Activated CD8-positive, alpha-beta T cell treated with anti-CD3 and anti-CD28 coated beads for 36 hours (primary cell): ENCODE measurements at regions not wholly inside any gene's neighbourhood (a gene's known extent, or its start where the extent isn't known, plus 50 kb on each side); places are given as distances from the start of the nearest gene placed in this dataset.

Experiments used
- ATAC-seq: fragments of 200-7000 bp; cut with Tn5 transposase; one replicate; pipeline ENCODE4 v1.10.0; 2021; ENCODE audit warnings: mild to moderate bottlenecking, moderate library complexity
- CTCF ChIA-PET: fragments of 350-600 bp; sonication (Branson Sonifier 250); formaldehyde crosslinking; loops from one replicate; lab custom pipeline; 2021; ENCODE audit warnings: antibody characterized with exemption; lab: Charles Lee
- POLR2A ChIA-PET: fragments of 350-600 bp; sonication (Branson Sonifier 250); formaldehyde crosslinking; loops from one replicate; lab custom pipeline; 2021; ENCODE audit warnings: antibody characterized with exemption; lab: Charles Lee
- DNase-seq: peaks from one replicate; pipeline ENCODE4 v3.0.0-alpha.2; 2020
- H3K27ac Mint-ChIP-seq: one replicate; pipeline ENCODE4 v1.8.0; 2021; ENCODE audit warnings: mild to moderate bottlenecking, mixed read lengths
- H3K27me3 Mint-ChIP-seq: one replicate; pipeline ENCODE4 v1.8.0; 2021; ENCODE audit warnings: mixed read lengths
- H3K36me3 Mint-ChIP-seq: one replicate; pipeline ENCODE4 v1.8.0; 2021; ENCODE audit warnings: low read depth, mixed read lengths
- H3K4me1 Mint-ChIP-seq: one replicate; pipeline ENCODE4 v1.8.0; 2021; ENCODE audit warnings: low read depth, mixed read lengths
- H3K4me3 Mint-ChIP-seq: one replicate; pipeline ENCODE4 v1.8.0; 2021; ENCODE audit warnings: mild to moderate bottlenecking, moderate library complexity, mixed read lengths
- H3K9me3 Mint-ChIP-seq: one replicate; pipeline ENCODE4 v1.8.0; 2021; ENCODE audit warnings: mixed read lengths
- intact Hi-C: fragments of 100-400 bp; cut with micrococcal nuclease; formaldehyde crosslinking; loops from one replicate; pipeline ENCODE4 v1.10.0; 2022
- TF ChIP-seq, protein P1 (sequence below): fragments of 200-600 bp; IDR thresholded peaks from one replicate; pipeline ENCODE4 v1.8.0; 2022; ENCODE audit warnings: antibody characterized with exemption, mild to moderate bottlenecking

DNA sequence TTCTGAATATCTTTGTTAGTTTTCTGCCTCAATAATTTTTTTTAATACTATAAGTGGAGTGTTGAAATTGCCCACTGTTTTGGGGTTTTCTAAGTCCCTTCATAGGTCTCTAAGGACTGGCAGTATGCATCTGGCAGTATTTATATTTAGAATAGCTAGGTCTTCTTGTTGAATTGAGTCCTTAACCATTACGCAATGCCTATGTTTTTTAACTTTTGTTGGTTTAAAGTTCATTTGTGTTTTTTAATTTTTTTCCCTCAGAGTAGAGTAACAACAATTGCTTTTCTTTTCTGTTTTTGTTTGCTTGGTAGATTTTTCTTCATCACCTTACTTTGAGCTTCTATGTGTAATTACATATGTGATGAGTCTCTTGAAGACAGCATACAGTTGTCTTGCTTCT is 375.9 kb upstream of the EYS start:
- Mint-ChIP-seq H3K4me1 (no peaks in the 10 kb centered on the region), H3K27me3 (no peaks in the 10 kb centered on the region), H3K36me3 (no peaks in the 10 kb centered on the region), H3K4me3 (no peak overlapping the region), H3K27ac (no peak overlapping the region), H3K9me3 (peaks cover 29% of the 10 kb centered on the region)
- ChIA-PET POLR2A (no interaction called here), CTCF (no interaction called here)
- intact Hi-C loops = no loop called here
- DNase-seq = no peak
- ATAC-seq = no peak
- TF ChIP-seq, protein P1, sequence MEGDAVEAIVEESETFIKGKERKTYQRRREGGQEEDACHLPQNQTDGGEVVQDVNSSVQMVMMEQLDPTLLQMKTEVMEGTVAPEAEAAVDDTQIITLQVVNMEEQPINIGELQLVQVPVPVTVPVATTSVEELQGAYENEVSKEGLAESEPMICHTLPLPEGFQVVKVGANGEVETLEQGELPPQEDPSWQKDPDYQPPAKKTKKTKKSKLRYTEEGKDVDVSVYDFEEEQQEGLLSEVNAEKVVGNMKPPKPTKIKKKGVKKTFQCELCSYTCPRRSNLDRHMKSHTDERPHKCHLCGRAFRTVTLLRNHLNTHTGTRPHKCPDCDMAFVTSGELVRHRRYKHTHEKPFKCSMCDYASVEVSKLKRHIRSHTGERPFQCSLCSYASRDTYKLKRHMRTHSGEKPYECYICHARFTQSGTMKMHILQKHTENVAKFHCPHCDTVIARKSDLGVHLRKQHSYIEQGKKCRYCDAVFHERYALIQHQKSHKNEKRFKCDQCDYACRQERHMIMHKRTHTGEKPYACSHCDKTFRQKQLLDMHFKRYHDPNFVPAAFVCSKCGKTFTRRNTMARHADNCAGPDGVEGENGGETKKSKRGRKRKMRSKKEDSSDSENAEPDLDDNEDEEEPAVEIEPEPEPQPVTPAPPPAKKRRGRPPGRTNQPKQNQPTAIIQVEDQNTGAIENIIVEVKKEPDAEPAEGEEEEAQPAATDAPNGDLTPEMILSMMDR = no peak

DNA sequence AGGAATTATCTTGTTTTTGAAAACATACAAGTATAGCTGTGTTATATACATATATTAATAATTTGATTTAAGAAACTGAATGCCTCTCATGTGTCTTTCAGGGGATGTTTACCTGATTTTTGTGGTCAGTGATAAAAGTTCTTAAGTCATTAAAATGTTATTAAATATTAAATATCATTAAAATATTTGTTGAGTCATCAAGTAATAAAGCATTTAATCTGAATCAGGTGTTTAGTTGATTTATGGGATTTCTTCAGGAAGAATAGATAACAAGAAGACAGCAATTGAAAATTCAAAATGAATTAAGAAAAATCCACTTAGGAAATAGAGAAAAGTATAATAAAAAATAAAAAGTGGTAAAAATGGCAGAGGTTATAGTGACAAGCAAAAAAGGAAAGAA is 361.9 kb upstream of the EYS start:
- no peaks in the 10 kb centered on the region for H3K4me1 Mint-ChIP-seq
- DNase-seq = no peak
- no peak for ATAC-seq
- ChIA-PET CTCF (no interaction called here), POLR2A (no interaction called here)
- H3K36me3 Mint-ChIP-seq = no peaks in the 10 kb centered on the region
- intact Hi-C loops = no loop called here
- H3K27me3 Mint-ChIP-seq = no peaks in the 10 kb centered on the region
- TF ChIP-seq, protein P1 = no peak
- no peak overlapping the region for H3K4me3 Mint-ChIP-seq
- H3K27ac Mint-ChIP-seq = no peak overlapping the region
- peaks cover 11% of the 10 kb centered on the region for H3K9me3 Mint-ChIP-seq

DNA sequence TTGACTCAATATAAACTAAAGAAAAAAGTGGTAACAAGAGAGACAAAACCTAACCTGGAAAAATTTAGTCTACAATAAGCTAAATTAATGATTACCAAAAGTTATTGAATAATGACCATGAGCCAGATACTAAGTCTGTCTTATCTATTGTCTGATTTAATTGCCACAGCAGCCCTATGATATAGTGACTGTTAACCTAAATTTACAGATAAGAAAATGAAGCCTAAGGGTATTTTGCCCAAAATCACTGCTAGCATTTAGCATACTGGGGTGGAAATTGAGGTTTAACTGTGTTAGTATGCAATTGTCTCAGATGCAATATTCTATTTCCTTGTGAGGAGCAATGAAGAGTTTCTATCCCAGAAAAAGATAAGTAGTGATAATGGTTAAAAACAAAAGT is 361.0 kb upstream of the EYS start:
- no peaks in the 10 kb centered on the region for H3K36me3 Mint-ChIP-seq
- intact Hi-C loops = no loop called here
- no peak for ATAC-seq
- H3K9me3 Mint-ChIP-seq = peaks cover 13% of the 10 kb centered on the region
- no peak overlapping the region for H3K27ac Mint-ChIP-seq
- H3K4me1 Mint-ChIP-seq = no peaks in the 10 kb centered on the region
- CTCF ChIA-PET = no interaction called here
- H3K4me3 Mint-ChIP-seq = no peak overlapping the region
- TF ChIP-seq, protein P1 = no peak
- H3K27me3 Mint-ChIP-seq = no peaks in the 10 kb centered on the region
- no peak for DNase-seq
- POLR2A ChIA-PET = no interaction called here

DNA sequence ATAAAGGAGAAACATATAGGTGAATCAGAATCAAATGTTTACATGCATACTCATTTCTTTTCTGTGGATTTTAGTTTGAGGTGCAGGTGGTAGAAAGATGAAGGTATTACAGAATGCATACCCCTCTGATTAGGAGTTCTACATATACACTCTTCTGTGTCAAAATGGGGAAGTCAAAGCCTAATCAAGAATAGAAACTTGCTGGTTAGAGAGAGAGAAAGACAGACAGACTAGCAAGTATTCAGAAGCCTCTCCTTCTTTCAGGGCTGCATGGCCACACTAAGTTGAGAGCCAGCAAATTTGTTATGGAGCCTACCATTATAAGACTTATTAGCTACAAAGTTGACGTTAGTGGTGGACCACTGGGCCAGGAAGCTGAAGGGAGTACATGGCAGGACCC is 358.3 kb upstream of the EYS start:
- intact Hi-C loops = no loop called here
- no peak overlapping the region for H3K4me3 Mint-ChIP-seq
- H3K9me3 Mint-ChIP-seq = peaks cover 10% of the 10 kb centered on the region
- CTCF ChIA-PET = no interaction called here
- DNase-seq = no peak
- no peaks in the 10 kb centered on the region for H3K4me1 Mint-ChIP-seq
- no peaks in the 10 kb centered on the region for H3K36me3 Mint-ChIP-seq
- no peak for ATAC-seq
- no peak overlapping the region for H3K27ac Mint-ChIP-seq
- POLR2A ChIA-PET = no interaction called here
- no peaks in the 10 kb centered on the region for H3K27me3 Mint-ChIP-seq
- TF ChIP-seq, protein P1 = no peak

DNA sequence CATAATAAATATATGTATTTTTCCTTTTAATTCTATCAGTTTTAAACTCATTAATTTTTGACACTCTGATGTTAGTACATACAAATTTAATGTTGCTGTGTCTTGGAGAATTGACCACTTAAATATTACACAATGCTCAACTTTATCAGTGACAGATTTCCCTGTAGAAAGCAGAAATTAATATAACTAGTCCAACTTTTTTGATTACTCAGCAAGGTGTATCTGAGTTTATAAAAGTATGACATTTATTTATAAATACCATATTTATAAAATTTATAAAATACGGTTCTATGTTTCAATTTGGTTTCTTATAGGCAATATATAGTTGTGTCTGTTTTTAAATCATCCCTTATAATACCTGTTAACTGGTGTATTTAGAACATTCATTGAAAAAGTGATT is 350.0 kb upstream of the EYS start:
- Mint-ChIP-seq H3K27me3 (no peaks in the 10 kb centered on the region), H3K4me1 (no peaks in the 10 kb centered on the region), H3K4me3 (no peak overlapping the region), H3K9me3 (peaks cover 7% of the 10 kb centered on the region), H3K36me3 (no peaks in the 10 kb centered on the region), H3K27ac (no peak overlapping the region)
- DNase-seq (no peak), ATAC-seq (no peak)
- intact Hi-C loops = no loop called here
- TF ChIP-seq, protein P1 = no peak
- ChIA-PET CTCF (no interaction called here), POLR2A (no interaction called here)
